GM12874 (cell line): ENCODE measurements at regions not wholly inside any gene's neighbourhood (a gene's known extent, or its start where the extent isn't known, plus 50 kb on each side); places are given as distances from the start of the nearest gene placed in this dataset.

Experiments
- CTCF ChIP-seq: IDR thresholded peaks from 2 replicates; pipeline ENCODE4 v1.5.1; 2011; ENCODE audit warnings: low read depth, mild to moderate bottlenecking, control low read depth, low read length, moderate library complexity; ENCODE audit not compliant: insufficient read depth

- no peak for TF ChIP-seq CTCF
Measured at GRCh38 chr11:122232985-122233384, 117.0 kb upstream of the BLID start.

- TF ChIP-seq CTCF: no peak
Measured at GRCh38 chr11:122230385-122230755, 114.4 kb upstream of the BLID start.

GRCh38 chr11:122229481-122230384 is 113.7 kb upstream of the BLID start:
- no peak for TF ChIP-seq CTCF

GRCh38 chr11:122229078-122229477 is 113.1 kb upstream of the BLID start:
- TF ChIP-seq CTCF: no peak

GRCh38 chr11:122226810-122227379 is 110.9 kb upstream of the BLID start:
- no peak for TF ChIP-seq CTCF

- no peak for TF ChIP-seq CTCF
Measured at GRCh38 chr11:122224867-122225266, 108.9 kb upstream of the BLID start.

GRCh38 chr11:122220321-122220720 is 104.3 kb upstream of the BLID start:
- no peak for TF ChIP-seq CTCF
